Ectodermal cell (in vitro differentiated cells): ENCODE measurements at regions not wholly inside any gene's neighbourhood (a gene's known extent, or its start where the extent isn't known, plus 50 kb on each side); places are given as distances from the start of the nearest gene placed in this dataset.
"Not testable (repeated sequence)": the region's sequence is repeated elsewhere in the genome, so short reads cannot be mapped to it uniquely, and the experiment has no call there.

Experiments
- H3K27ac ChIP-seq: 2 replicates; pipeline ENCODE4 v1.7.0; 2013; ENCODE audit warnings: mild to moderate bottlenecking, low read depth, low read length; ENCODE audit not compliant: insufficient read depth, poor library complexity, severe bottlenecking
- H3K27me3 ChIP-seq: 2 replicates; pipeline ENCODE4 v1.7.0; 2013; ENCODE audit warnings: mild to moderate bottlenecking, low read length; ENCODE audit not compliant: insufficient read depth, control insufficient read depth, poor library complexity, severe bottlenecking
- H3K36me3 ChIP-seq: one replicate; pipeline ENCODE4 v1.7.0; 2013; ENCODE audit warnings: low read length; ENCODE audit not compliant: control insufficient read depth, insufficient read depth
- H3K4me1 ChIP-seq: one replicate; pipeline ENCODE4 v1.7.0; 2013; ENCODE audit warnings: low read length; ENCODE audit not compliant: control insufficient read depth, insufficient read depth
- H3K4me3 ChIP-seq: 2 replicates; pipeline ENCODE4 v1.7.0; 2013; ENCODE audit warnings: low read depth, low read length, control low read depth; ENCODE audit not compliant: insufficient read depth
- H3K9me3 ChIP-seq: 2 replicates; pipeline ENCODE4 v1.7.0; 2013; ENCODE audit warnings: mild to moderate bottlenecking, low read length, moderate library complexity; ENCODE audit not compliant: control insufficient read depth
- WGBS, 2 experiments: methylation state at CpG; one replicate each; pipeline ENCODE4 v1.1.7; 2013; ENCODE audit warnings: missing lambda C conversion rate in 2 of 2; 5-methylcytosine and 5-hydroxymethylcytosine counted together

GRCh38 chr18:78794071-78794430, 185.6 kb upstream of the SALL3 start:
- no peaks in the 10 kb centered on the region for H3K4me1 ChIP-seq
- 91 to 94% methylated on average over 7 of the region's 7 CpGs for WGBS, 2 experiments
- H3K36me3 ChIP-seq, result no peaks in the 10 kb centered on the region
- no peak overlapping the region for H3K4me3 ChIP-seq
- H3K9me3 ChIP-seq, result no peaks in the 10 kb centered on the region
- H3K27me3 ChIP-seq, result no peaks in the 10 kb centered on the region
- H3K27ac ChIP-seq, result no peak overlapping the region

DNA sequence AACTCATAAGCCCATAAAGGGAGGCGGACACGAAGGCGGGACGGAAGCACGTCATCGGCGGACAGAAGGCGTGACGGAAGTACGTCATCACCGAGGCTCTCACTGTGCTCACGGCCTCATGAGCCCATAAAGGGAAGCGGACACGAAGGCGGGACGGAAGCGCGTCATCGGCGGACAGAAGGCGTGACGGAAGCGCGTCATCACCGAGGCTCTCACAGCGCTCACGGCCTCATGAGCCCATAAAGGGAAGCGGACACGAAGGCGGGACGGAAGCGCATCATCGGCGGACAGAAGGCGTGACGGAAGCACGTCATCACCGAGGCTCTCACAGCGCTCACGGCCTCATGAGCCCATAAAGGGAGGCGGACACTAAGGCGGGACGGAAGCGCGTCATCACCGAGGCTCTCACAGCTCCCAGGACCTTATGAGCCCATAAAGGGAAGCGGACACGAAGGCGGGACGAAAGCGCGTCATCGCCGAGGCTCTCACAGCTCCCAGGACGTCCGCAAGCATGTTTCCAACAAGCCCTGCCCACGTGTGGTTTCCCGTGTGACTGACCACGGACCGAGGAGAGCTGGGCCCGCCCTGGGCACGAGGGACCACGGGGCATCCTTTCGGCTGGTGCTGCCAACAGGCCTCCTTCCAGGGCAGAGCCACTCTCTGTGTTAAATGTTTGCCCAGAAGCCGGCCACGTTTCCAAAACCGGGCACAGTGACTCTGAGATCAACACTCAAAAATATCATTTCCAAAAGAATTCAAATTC, 182.7 kb upstream of the SALL3 start:
- Histone ChIP-seq H3K27me3 (no peaks in the 10 kb centered on the region), H3K27ac (no peak overlapping the region), H3K4me1 (no peaks in the 10 kb centered on the region), H3K36me3 (no peaks in the 10 kb centered on the region), H3K9me3 (no peaks in the 10 kb centered on the region), H3K4me3 (no peak overlapping the region)
- WGBS, 2 experiments, result 94% methylated on average over 67 of the region's 67 CpGs

DNA sequence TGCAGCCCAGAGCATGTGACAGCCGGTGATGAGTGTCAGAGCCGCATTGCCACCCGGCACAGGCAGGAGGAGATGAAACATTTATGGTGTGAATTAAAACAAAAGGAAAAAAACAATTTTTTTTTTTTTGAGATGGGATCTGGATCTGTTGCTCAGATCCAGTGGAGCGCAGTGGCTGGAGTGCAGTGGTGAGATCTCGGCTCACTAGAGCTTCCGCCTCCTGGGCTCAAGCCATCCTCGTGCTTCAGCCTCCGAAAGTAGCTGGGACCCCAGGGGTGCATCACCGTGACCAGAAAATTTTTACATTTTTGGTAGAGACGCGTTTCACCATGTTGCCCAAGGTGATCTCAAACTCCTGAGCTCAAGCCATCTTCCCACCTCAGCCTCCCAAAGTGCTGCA, 182.1 kb upstream of the SALL3 start:
- Histone ChIP-seq H3K36me3 (no peaks in the 10 kb centered on the region), H3K9me3 (no peaks in the 10 kb centered on the region), H3K27ac (no peak overlapping the region), H3K27me3 (no peaks in the 10 kb centered on the region), H3K4me3 (no peak overlapping the region), H3K4me1 (no peaks in the 10 kb centered on the region)
- 93 to 96% methylated on average over 11 of the region's 11 CpGs for WGBS, 2 experiments

DNA sequence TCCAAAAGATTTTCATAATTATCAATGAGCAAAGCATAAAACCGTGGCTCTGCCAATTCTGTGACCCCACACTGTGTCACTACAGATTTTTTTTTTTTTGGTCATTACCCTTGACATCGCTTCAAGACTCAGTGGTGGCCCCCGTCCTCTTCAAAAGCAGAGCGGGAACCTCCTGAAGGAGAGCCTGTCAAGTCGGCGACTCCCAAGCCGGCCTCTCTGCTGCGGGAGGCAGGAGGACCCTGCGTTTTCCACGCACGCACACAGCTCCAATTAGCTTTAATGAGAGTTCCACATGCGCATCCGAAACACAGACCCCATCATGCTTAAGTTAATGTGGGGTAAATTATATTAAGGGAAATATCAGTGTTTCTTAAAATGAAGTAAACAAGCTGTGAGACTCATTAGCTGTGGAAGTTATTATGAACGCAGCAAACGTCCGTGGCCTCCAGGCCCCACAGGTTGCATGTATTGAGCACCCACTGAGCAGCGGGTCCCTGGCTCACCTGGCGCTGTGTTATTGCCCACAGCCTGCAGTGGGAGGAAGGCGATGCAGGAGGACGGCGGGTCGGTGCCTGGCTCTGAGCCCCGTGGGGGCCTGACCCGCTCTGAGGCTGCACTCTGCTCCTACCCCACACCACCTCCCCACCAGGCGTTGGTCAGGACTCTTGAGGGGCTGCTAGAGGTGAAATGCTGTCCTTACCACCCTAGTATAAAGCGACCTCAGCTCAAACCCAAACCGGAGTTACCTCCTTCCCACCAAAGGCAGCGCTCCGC, 181.0 kb upstream of the SALL3 start:
- 94 to 95% methylated on average over 29 of the region's 29 CpGs for WGBS, 2 experiments
- Histone ChIP-seq H3K27ac (no peak overlapping the region), H3K4me3 (no peak overlapping the region), H3K4me1 (no peaks in the 10 kb centered on the region), H3K27me3 (no peaks in the 10 kb centered on the region), H3K36me3 (no peaks in the 10 kb centered on the region), H3K9me3 (no peaks in the 10 kb centered on the region)

DNA sequence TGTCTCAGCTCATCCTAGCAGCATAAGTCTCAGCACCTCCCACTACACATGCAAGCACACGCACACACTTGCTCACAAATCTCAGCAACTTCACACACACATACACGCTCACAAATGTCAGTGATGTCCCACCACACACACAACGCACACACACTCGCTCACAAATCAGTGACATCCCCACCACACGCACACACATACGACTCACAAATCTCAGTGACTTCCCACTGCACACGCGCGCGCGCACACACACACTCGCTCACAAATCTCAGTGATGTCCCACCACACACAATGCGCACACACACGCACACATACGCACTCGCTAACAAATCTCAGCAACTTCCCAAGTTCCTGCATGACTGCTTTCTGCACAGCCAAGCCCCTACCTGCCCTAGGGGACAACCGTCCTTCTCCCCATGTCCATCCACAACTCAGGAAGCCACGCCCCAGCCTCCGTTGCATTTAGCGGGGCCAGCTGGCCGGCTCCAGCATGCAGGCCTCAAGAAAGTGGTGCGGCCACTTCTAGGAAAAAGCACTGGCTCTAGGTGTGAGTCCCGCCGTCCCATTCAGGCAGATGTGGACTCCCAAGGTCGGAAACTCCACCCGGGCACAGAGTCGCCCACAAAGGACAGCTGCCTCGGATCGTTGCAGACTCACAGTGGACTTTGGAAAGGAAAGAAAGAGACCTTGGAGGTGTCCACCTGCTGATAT, 180.1 kb upstream of the SALL3 start:
- WGBS, 2 experiments, result 90 to 93% methylated on average over 29 of the region's 29 CpGs
- no peak overlapping the region for H3K4me3 ChIP-seq
- H3K27ac ChIP-seq, result no peak overlapping the region
- H3K9me3 ChIP-seq, result no peaks in the 10 kb centered on the region
- no peaks in the 10 kb centered on the region for H3K4me1 ChIP-seq
- no peaks in the 10 kb centered on the region for H3K27me3 ChIP-seq
- no peaks in the 10 kb centered on the region for H3K36me3 ChIP-seq

DNA sequence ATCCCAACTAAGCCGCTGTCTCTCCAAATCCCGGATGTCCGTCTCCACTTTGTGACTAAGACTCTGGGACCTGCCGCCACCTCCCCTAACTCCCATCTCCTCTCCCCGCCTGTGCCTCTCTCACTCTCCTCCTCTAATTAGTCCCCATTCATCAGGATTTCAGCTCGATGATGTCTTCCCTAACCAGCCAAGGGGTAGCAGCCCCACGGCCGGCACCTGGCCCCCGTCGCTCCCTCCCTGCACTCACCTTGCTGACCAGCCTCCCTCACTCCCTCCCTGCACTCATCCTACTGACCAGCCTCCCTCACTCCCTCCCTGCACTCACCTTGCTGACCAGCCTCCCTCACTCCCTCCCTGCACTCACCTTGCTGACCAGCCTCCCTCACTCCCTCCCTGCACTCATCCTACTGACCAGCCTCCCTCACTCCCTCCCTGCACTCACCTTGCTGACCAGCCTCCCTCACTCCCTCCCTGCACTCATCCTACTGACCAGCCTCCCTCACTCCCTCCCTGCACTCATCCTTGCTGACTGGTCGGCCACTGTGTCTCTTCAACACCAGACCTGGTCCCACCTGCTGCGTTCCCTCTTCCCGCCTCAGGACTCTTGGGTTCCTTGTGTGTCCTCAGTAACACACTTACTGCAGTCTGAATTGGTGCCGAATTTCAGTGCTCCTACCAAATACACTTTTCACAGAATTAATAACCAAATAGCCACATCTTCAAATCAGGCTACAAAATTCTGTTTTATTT, 179.3 kb upstream of the SALL3 start:
- not testable (repeated sequence) for H3K9me3 ChIP-seq, H3K27me3 ChIP-seq, H3K4me1 ChIP-seq, H3K27ac ChIP-seq, H3K4me3 ChIP-seq, H3K36me3 ChIP-seq
- whole genome bisulfite sequencing, 2 experiments, result 83 to 85% methylated on average over 14 of the region's 14 CpGs

DNA sequence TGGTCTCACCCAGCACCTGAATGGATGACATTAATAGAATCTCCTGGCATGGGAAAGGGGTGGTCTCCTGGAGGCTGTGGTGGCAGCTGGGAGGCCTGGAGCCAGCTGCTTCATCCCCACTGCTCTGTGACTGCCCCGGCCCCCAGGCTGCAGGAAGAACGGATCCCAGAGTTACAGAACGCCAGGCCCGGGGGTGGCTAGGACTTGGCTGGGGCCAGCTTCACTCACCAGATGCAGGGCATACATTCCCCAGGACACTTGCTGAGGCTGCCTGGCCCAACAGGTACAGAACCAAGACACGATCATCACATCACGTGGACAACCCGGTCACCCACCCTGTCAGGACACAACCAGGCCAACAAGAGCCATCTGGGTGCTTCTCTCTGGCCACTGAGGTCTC, 178.6 kb upstream of the SALL3 start:
- Histone ChIP-seq H3K9me3 (no peaks in the 10 kb centered on the region), H3K27ac (no peak overlapping the region), H3K4me1 (no peaks in the 10 kb centered on the region), H3K27me3 (no peaks in the 10 kb centered on the region), H3K4me3 (no peak overlapping the region), H3K36me3 (no peaks in the 10 kb centered on the region)
- 87 to 88% methylated on average over 7 of the region's 7 CpGs for WGBS, 2 experiments

GRCh38 chr18:78803104-78803503, 176.5 kb upstream of the SALL3 start:
- Histone ChIP-seq H3K36me3 (no peaks in the 10 kb centered on the region), H3K27ac (no peak overlapping the region), H3K9me3 (no peaks in the 10 kb centered on the region), H3K27me3 (no peaks in the 10 kb centered on the region), H3K4me1 (no peaks in the 10 kb centered on the region), H3K4me3 (no peak overlapping the region)
- WGBS, 2 experiments, result 91 to 95% methylated on average over 9 of the region's 9 CpGs

DNA sequence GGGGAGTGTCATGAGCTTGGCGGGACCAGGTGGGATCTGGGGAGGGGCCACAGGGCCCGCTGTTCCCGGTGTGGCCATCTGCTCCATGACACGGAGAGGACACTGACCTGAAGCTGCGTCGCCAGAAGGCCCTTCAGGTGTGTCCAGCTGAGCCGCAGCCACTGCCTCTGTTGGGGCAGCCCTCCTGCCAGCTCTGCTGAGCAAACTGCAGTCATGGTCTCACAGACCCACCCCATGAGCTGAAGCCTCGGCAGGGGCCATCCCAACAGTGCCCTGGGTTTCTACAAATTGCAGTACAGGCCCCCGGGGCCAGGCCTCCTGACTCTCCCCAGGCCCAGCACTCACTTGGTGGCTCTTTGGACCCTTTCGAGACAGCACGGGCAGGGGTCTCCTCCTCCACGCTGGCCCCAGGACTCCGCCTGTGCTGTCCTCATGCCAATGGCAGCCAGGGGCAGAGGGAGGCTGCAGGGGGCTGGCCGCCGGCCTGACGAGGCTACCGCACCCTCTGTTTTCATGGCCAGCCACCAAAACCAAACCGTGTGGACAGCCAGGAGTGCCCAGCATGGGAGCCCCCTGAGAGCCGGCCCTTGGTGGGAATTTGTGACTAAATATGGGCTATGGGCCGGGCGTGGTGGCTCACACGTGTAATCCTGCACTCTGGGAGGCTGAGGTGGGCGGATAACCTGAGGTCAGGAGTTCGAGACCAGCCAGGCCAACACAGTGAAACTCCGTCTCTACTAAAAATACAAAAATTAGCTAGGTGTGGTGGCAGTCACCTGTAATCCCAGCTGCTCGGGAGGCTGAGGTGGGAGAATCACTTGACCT, 175.2 kb upstream of the SALL3 start:
- Histone ChIP-seq H3K9me3 (no peaks in the 10 kb centered on the region), H3K4me1 (peaks cover 6% of the 10 kb centered on the region), H3K36me3 (no peaks in the 10 kb centered on the region), H3K27me3 (no peaks in the 10 kb centered on the region), H3K27ac (no peak overlapping the region), H3K4me3 (no peak overlapping the region)
- WGBS, 2 experiments, result 94 to 95% methylated on average over 26 of the region's 26 CpGs
